ENCODE measurements at regions not wholly inside any gene's neighbourhood (a gene's known extent, or its start where the extent isn't known, plus 50 kb on each side); places are given as distances from the start of the nearest gene placed in this dataset.

GRCh38 chr11:133718831-133719230 is 126.5 kb downstream of the SPATA19 start:
- no peak for TF ChIP-seq CTCF (IDR thresholded peaks at IDR 0.05; ENCODE audit: borderline replicate concordance, extremely low read depth, low read length, poor library complexity, severe bottlenecking)
- no peak for TF ChIP-seq EZH2 (IDR thresholded peaks at IDR 0.05; ENCODE audit: borderline replicate concordance, low read depth, low read length, severe bottlenecking)

All from DND-41 (cell line).